GM23338 (cell line): ENCODE measurements at regions not wholly inside any gene's neighbourhood (a gene's known extent, or its start where the extent isn't known, plus 50 kb on each side); places are given as distances from the start of the nearest gene placed in this dataset.

ENCODE experiments used
- ATAC-seq: fragments of 200-7000 bp; cut with Tn5 transposase; 3 replicates; pipeline ENCODE4 v1.9.1; 2020
- DNase-seq: peaks from one replicate; pipeline ENCODE4 v3.0.0-alpha.2; 2015; ENCODE audit warnings: low spot score
- H2AFZ ChIP-seq: fragments of 200-600 bp; sonication (generic); 2 replicates; pipeline ENCODE4 v1.8.0; 2016; ENCODE audit warnings: antibody characterized with exemption, mild to moderate bottlenecking, moderate library complexity
- H3F3A ChIP-seq: fragments of 200-600 bp; sonication (generic); replicated peaks from 2 replicates; pipeline ENCODE4 v1.8.0; 2017; ENCODE audit warnings: antibody characterized with exemption, mixed run types, low read depth
- H3K27ac ChIP-seq: fragments of 200-600 bp; sonication (generic); 2 replicates; pipeline ENCODE4 v1.6.1; 2016; ENCODE audit warnings: low read depth
- H3K27me3 ChIP-seq: fragments of 200-600 bp; sonication (generic); 2 replicates; pipeline ENCODE4 v1.8.0; 2016; ENCODE audit warnings: mild to moderate bottlenecking, mixed run types, moderate library complexity; ENCODE audit not compliant: insufficient read depth
- H3K36me3 ChIP-seq: fragments of 200-600 bp; sonication (generic); 2 replicates; pipeline ENCODE4 v1.8.0; 2016; ENCODE audit warnings: mild to moderate bottlenecking; ENCODE audit not compliant: insufficient read depth
- H3K4me1 ChIP-seq: fragments of 200-600 bp; sonication (generic); 2 replicates; pipeline ENCODE4 v1.8.0; 2016; ENCODE audit warnings: mild to moderate bottlenecking, moderate library complexity; ENCODE audit not compliant: insufficient read depth
- H3K4me2 ChIP-seq: fragments of 200-600 bp; sonication (generic); 2 replicates; pipeline ENCODE4 v1.7.1; 2017; ENCODE audit warnings: mixed run types
- H3K4me3 ChIP-seq: fragments of 200-600 bp; sonication (generic); 2 replicates; pipeline ENCODE4 v1.6.1; 2016; ENCODE audit warnings: mixed run types
- H3K79me2 ChIP-seq: fragments of 200-600 bp; sonication (generic); replicated peaks from 2 replicates; pipeline ENCODE4 v1.8.0; 2017; ENCODE audit warnings: mild to moderate bottlenecking; ENCODE audit not compliant: insufficient read depth
- H3K9me2 ChIP-seq: fragments of 200-600 bp; sonication (generic); 2 replicates; pipeline ENCODE4 v1.8.0; 2017; ENCODE audit not compliant: insufficient read depth
- H4K20me1 ChIP-seq: fragments of 200-600 bp; sonication (generic); replicated peaks from 2 replicates; pipeline ENCODE4 v1.8.0; 2017; ENCODE audit warnings: mild to moderate bottlenecking; ENCODE audit not compliant: insufficient read depth
- H3K27ac Mint-ChIP-seq: 2 replicates; pipeline ENCODE4 v1.8.0; 2020; ENCODE audit warnings: inconsistent platforms, mild to moderate bottlenecking, moderate library complexity, mixed read lengths
- H3K27me3 Mint-ChIP-seq: 3 replicates; pipeline ENCODE4 v1.8.0; 2022; ENCODE audit warnings: low read depth, mild to moderate bottlenecking, moderate library complexity, mixed read lengths, inconsistent platforms; ENCODE audit not compliant: insufficient read depth, poor library complexity
- H3K36me3 Mint-ChIP-seq: 3 replicates; pipeline ENCODE4 v1.8.0; 2021; ENCODE audit warnings: low read depth, mild to moderate bottlenecking, inconsistent platforms, moderate library complexity, mixed read lengths
- H3K4me1 Mint-ChIP-seq: 3 replicates; pipeline ENCODE4 v1.8.0; 2020; ENCODE audit warnings: mild to moderate bottlenecking, inconsistent platforms, mixed read lengths
- H3K4me3 Mint-ChIP-seq: 3 replicates; pipeline ENCODE4 v1.8.0; 2021; ENCODE audit warnings: moderate library complexity, mild to moderate bottlenecking, inconsistent platforms, mixed read lengths
- H3K9me3 Mint-ChIP-seq: 3 replicates; pipeline ENCODE4 v1.8.0; 2020; ENCODE audit warnings: moderate library complexity, mild to moderate bottlenecking, inconsistent platforms, mixed read lengths
- CREB1 ChIP-seq: fragments of 250-450 bp; sonication (Bioruptor Pico); IDR thresholded peaks from 2 replicates; pipeline ENCODE4 v1.5.0; 2020; ENCODE audit warnings: low read depth, mild to moderate bottlenecking, moderate library complexity
- EZH2 ChIP-seq: fragments of 200-600 bp; sonication (generic); IDR thresholded peaks from one replicate; pipeline ENCODE4 v1.8.0; 2017; ENCODE audit warnings: antibody characterized with exemption, mild to moderate bottlenecking, low read depth; ENCODE audit not compliant: unreplicated experiment
- EZH2phosphoT487 ChIP-seq: fragments of 200-600 bp; sonication (generic); IDR thresholded peaks from one replicate; pipeline ENCODE4 v1.8.1; 2018; ENCODE audit warnings: antibody characterized with exemption; ENCODE audit not compliant: unreplicated experiment
- JUNB ChIP-seq: IDR thresholded peaks from one replicate; pipeline ENCODE4 v1.6.1; 2016; ENCODE audit warnings: antibody characterized with exemption; ENCODE audit not compliant: unreplicated experiment
- NANOG ChIP-seq: IDR thresholded peaks from 2 replicates; pipeline ENCODE4 v1.6.1; 2016; ENCODE audit warnings: antibody characterized with exemption, borderline replicate concordance
- POLR2AphosphoS5 ChIP-seq: IDR thresholded peaks from 2 replicates; pipeline ENCODE4 v1.6.1; 2016; ENCODE audit warnings: antibody characterized with exemption, low read depth
- STAT1 ChIP-seq: IDR thresholded peaks from one replicate; pipeline ENCODE4 v1.6.1; 2016; ENCODE audit warnings: antibody characterized with exemption; ENCODE audit not compliant: unreplicated experiment
- ZNF114 ChIP-seq: fragments of 250-450 bp; sonication (Bioruptor Pico); IDR thresholded peaks from 2 replicates; pipeline ENCODE4 v1.5.0; 2020; ENCODE audit warnings: mild to moderate bottlenecking, moderate library complexity
- ZNF331 ChIP-seq: fragments of 250-450 bp; sonication (Bioruptor Pico); IDR thresholded peaks from 2 replicates; pipeline ENCODE4 v1.5.0; 2020; ENCODE audit warnings: low read depth, mild to moderate bottlenecking, moderate library complexity
- TF ChIP-seq, protein P1 (sequence below): IDR thresholded peaks from one replicate; pipeline ENCODE4 v1.6.1; 2018; ENCODE audit warnings: antibody characterized with exemption; ENCODE audit not compliant: unreplicated experiment
- TF ChIP-seq, protein P2 (sequence below): fragments of 250-450 bp; sonication (Bioruptor Pico); IDR thresholded peaks from 2 replicates; pipeline ENCODE4 v1.5.0; 2020; ENCODE audit warnings: mild to moderate bottlenecking, moderate library complexity
- TF ChIP-seq, protein P3 (sequence below): IDR thresholded peaks from 2 replicates; pipeline ENCODE4 v1.6.1; 2016; ENCODE audit warnings: antibody characterized with exemption
- TF ChIP-seq, protein P4 (sequence below), 2 experiments: fragments of 200-600 bp in 1 of 2; sonication (generic) in 1 of 2; conservative IDR thresholded peaks; 2 replicates each; pipeline versions ENCODE4 v1.5.1 to v1.6.1; 2016 to 2017; ENCODE audit warnings: antibody characterized with exemption in 2 of 2, low read depth in 2 of 2, mild to moderate bottlenecking in 2 of 2, moderate library complexity in 1 of 2

DNA sequence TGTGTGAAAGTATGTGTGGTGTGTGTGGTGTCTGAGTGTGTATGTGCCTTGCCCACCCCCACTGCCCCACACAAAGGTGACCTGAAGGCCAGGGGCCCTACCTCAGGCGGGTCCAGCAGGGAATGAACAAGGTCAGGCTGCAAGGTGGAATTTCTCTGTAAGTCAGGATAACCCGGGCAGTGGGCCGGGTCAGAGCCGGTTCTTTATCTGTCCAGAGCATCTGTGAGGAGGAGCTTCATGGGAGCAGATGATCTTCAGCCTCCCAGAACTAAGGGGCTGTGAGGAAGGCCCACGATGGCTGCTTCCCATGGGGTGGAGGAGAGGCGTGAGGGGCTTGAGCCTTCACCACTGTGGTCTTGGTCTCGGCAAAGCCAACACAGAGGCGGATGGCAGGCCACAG lies 150.3 kb downstream of the TFCP2L1 start:
- Histone ChIP-seq H3K4me2 (no peak overlapping the region), H3K27ac (no peak overlapping the region), H3K79me2 (no peaks in the 10 kb centered on the region), H3K4me3 (no peak overlapping the region), H3K9me2 (0 out of 2 replicates have a peak, but pooled peaks cover 1% of the 10 kb centered on the region), H3K36me3 (no peaks in the 10 kb centered on the region), H3K4me1 (peaks cover 18% of the 10 kb centered on the region; the same call in 1 of the 2 replicates), H4K20me1 (no peaks in the 10 kb centered on the region), H2AFZ (no peak overlapping the region), H3F3A (no peaks in the 10 kb centered on the region), H3K27me3 (no peaks in the 10 kb centered on the region)
- H3K4me3 Mint-ChIP-seq: no peak overlapping the region
- no peak overlapping the region for H3K27ac Mint-ChIP-seq
- H3K27me3 Mint-ChIP-seq: peaks cover 16% of the 10 kb centered on the region
- DNase-seq (no peak), ATAC-seq (no peak)
- peaks cover 19% of the 10 kb centered on the region for H3K4me1 Mint-ChIP-seq
- H3K36me3 Mint-ChIP-seq: no peaks in the 10 kb centered on the region
- TF ChIP-seq ZNF114 (no peak), POLR2AphosphoS5 (no peak), CREB1 (no peak), NANOG (no peak), STAT1 (no peak), EZH2phosphoT487 (no peak), ZNF331 (CRISPR knock-in tag) (no peak), JUNB (no peak), EZH2 (no peak)
- TF ChIP-seq, protein P1, sequence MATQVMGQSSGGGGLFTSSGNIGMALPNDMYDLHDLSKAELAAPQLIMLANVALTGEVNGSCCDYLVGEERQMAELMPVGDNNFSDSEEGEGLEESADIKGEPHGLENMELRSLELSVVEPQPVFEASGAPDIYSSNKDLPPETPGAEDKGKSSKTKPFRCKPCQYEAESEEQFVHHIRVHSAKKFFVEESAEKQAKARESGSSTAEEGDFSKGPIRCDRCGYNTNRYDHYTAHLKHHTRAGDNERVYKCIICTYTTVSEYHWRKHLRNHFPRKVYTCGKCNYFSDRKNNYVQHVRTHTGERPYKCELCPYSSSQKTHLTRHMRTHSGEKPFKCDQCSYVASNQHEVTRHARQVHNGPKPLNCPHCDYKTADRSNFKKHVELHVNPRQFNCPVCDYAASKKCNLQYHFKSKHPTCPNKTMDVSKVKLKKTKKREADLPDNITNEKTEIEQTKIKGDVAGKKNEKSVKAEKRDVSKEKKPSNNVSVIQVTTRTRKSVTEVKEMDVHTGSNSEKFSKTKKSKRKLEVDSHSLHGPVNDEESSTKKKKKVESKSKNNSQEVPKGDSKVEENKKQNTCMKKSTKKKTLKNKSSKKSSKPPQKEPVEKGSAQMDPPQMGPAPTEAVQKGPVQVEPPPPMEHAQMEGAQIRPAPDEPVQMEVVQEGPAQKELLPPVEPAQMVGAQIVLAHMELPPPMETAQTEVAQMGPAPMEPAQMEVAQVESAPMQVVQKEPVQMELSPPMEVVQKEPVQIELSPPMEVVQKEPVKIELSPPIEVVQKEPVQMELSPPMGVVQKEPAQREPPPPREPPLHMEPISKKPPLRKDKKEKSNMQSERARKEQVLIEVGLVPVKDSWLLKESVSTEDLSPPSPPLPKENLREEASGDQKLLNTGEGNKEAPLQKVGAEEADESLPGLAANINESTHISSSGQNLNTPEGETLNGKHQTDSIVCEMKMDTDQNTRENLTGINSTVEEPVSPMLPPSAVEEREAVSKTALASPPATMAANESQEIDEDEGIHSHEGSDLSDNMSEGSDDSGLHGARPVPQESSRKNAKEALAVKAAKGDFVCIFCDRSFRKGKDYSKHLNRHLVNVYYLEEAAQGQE: no peak
- TF ChIP-seq, protein P2, sequence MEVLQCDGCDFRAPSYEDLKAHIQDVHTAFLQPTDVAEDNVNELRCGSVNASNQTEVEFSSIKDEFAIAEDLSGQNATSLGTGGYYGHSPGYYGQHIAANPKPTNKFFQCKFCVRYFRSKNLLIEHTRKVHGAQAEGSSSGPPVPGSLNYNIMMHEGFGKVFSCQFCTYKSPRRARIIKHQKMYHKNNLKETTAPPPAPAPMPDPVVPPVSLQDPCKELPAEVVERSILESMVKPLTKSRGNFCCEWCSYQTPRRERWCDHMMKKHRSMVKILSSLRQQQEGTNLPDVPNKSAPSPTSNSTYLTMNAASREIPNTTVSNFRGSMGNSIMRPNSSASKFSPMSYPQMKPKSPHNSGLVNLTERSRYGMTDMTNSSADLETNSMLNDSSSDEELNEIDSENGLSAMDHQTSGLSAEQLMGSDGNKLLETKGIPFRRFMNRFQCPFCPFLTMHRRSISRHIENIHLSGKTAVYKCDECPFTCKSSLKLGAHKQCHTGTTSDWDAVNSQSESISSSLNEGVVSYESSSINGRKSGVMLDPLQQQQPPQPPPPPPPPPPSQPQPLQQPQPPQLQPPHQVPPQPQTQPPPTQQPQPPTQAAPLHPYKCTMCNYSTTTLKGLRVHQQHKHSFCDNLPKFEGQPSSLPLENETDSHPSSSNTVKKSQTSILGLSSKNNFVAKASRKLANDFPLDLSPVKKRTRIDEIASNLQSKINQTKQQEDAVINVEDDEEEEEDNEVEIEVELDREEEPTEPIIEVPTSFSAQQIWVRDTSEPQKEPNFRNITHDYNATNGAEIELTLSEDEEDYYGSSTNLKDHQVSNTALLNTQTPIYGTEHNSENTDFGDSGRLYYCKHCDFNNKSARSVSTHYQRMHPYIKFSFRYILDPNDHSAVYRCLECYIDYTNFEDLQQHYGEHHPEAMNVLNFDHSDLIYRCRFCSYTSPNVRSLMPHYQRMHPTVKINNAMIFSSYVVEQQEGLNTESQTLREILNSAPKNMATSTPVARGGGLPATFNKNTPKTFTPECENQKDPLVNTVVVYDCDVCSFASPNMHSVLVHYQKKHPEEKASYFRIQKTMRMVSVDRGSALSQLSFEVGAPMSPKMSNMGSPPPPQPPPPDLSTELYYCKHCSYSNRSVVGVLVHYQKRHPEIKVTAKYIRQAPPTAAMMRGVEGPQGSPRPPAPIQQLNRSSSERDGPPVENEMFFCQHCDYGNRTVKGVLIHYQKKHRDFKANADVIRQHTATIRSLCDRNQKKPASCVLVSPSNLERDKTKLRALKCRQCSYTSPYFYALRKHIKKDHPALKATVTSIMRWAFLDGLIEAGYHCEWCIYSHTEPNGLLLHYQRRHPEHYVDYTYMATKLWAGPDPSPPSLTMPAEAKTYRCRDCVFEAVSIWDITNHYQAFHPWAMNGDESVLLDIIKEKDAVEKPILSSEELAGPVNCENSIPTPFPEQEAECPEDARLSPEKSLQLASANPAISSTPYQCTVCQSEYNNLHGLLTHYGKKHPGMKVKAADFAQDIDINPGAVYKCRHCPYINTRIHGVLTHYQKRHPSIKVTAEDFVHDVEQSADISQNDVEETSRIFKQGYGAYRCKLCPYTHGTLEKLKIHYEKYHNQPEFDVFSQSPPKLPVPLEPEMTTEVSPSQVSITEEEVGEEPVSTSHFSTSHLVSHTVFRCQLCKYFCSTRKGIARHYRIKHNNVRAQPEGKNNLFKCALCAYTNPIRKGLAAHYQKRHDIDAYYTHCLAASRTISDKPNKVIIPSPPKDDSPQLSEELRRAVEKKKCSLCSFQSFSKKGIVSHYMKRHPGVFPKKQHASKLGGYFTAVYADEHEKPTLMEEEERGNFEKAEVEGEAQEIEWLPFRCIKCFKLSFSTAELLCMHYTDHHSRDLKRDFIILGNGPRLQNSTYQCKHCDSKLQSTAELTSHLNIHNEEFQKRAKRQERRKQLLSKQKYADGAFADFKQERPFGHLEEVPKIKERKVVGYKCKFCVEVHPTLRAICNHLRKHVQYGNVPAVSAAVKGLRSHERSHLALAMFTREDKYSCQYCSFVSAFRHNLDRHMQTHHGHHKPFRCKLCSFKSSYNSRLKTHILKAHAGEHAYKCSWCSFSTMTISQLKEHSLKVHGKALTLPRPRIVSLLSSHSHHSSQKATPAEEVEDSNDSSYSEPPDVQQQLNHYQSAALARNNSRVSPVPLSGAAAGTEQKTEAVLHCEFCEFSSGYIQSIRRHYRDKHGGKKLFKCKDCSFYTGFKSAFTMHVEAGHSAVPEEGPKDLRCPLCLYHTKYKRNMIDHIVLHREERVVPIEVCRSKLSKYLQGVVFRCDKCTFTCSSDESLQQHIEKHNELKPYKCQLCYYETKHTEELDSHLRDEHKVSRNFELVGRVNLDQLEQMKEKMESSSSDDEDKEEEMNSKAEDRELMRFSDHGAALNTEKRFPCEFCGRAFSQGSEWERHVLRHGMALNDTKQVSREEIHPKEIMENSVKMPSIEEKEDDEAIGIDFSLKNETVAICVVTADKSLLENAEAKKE: no peak
- TF ChIP-seq, protein P3, sequence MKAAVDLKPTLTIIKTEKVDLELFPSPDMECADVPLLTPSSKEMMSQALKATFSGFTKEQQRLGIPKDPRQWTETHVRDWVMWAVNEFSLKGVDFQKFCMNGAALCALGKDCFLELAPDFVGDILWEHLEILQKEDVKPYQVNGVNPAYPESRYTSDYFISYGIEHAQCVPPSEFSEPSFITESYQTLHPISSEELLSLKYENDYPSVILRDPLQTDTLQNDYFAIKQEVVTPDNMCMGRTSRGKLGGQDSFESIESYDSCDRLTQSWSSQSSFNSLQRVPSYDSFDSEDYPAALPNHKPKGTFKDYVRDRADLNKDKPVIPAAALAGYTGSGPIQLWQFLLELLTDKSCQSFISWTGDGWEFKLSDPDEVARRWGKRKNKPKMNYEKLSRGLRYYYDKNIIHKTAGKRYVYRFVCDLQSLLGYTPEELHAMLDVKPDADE: no peak
- TF ChIP-seq, protein P4, sequence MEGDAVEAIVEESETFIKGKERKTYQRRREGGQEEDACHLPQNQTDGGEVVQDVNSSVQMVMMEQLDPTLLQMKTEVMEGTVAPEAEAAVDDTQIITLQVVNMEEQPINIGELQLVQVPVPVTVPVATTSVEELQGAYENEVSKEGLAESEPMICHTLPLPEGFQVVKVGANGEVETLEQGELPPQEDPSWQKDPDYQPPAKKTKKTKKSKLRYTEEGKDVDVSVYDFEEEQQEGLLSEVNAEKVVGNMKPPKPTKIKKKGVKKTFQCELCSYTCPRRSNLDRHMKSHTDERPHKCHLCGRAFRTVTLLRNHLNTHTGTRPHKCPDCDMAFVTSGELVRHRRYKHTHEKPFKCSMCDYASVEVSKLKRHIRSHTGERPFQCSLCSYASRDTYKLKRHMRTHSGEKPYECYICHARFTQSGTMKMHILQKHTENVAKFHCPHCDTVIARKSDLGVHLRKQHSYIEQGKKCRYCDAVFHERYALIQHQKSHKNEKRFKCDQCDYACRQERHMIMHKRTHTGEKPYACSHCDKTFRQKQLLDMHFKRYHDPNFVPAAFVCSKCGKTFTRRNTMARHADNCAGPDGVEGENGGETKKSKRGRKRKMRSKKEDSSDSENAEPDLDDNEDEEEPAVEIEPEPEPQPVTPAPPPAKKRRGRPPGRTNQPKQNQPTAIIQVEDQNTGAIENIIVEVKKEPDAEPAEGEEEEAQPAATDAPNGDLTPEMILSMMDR (conservative IDR thresholded peaks at IDR 0.05; ENCODE audit: low read depth in 2 of 2): no peak
- peaks cover 9% of the 10 kb centered on the region for H3K9me3 Mint-ChIP-seq
